Colonic mucosa (tissue), 4 donors: ENCODE measurements at regions not wholly inside any gene's neighbourhood (a gene's known extent, or its start where the extent isn't known, plus 50 kb on each side); places are given as distances from the start of the nearest gene placed in this dataset.

Experiments used
- DNase-seq: peaks from one replicate; pipeline ENCODE4 v3.0.0-alpha.2; 2020
- H3K27ac ChIP-seq: fragments of 200-600 bp; one replicate; pipeline ENCODE4 v1.8.0; 2021
- H3K27me3 ChIP-seq: fragments of 200-600 bp; one replicate; pipeline ENCODE4 v1.8.0; 2021
- H3K36me3 ChIP-seq: fragments of 200-600 bp; one replicate; pipeline ENCODE4 v1.8.0; 2021
- H3K4me1 ChIP-seq: fragments of 200-600 bp; one replicate; pipeline ENCODE4 v1.8.0; 2021; ENCODE audit warnings: mild to moderate bottlenecking
- H3K4me3 ChIP-seq: fragments of 200-600 bp; one replicate; pipeline ENCODE4 v1.8.0; 2021
- H3K9ac ChIP-seq, 2 donors: one replicate each; pipeline ENCODE4 v1.7.0; 2013; ENCODE audit warnings: control low read depth in 2 of 2, low read depth in 2 of 2, low read length in 2 of 2
- H3K9me3 ChIP-seq: fragments of 200-600 bp; one replicate; pipeline ENCODE4 v1.8.0; 2021
- intact Hi-C: fragments of 100-400 bp; cut with DNase I; formaldehyde crosslinking; loops from one replicate; pipeline ENCODE4 v1.14.1; 2022
- TF ChIP-seq, protein P1 (sequence below): fragments of 200-600 bp; IDR thresholded peaks from one replicate; pipeline ENCODE4 v1.8.0; 2022; ENCODE audit warnings: antibody characterized with exemption, mild to moderate bottlenecking
- donor health status: healthy.
- donor health status: DM: no; HTN: no; CAD: no.
- donor health status: DM: no; HTN: no; CAD: no.

DNA sequence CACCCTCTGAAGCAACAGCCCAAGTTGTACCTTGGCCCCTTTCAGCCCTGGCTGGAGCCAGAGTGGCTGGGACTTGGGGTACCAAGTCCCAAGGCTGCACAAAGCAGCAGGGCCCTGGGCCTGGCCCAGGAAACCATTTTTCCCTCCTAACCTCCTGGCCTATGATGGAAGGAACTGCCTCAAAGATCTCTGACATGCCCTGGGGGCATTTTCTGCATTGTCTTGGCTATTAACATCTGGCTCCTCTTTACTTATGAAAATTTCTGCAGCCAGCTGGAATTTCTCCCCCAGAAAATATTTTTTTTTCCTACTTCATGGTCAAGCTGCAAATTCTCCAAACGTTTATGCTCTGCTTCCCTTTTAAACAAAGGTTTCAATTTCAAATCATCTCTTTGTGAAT lies 269.4 kb upstream of the CDYL start:
- H3K9me3 ChIP-seq, result no peaks in the 10 kb centered on the region
- intact Hi-C loops, result no loop called here
- H3K4me3 ChIP-seq, result no peak overlapping the region
- H3K27ac ChIP-seq, result no peak overlapping the region
- TF ChIP-seq, protein P1, sequence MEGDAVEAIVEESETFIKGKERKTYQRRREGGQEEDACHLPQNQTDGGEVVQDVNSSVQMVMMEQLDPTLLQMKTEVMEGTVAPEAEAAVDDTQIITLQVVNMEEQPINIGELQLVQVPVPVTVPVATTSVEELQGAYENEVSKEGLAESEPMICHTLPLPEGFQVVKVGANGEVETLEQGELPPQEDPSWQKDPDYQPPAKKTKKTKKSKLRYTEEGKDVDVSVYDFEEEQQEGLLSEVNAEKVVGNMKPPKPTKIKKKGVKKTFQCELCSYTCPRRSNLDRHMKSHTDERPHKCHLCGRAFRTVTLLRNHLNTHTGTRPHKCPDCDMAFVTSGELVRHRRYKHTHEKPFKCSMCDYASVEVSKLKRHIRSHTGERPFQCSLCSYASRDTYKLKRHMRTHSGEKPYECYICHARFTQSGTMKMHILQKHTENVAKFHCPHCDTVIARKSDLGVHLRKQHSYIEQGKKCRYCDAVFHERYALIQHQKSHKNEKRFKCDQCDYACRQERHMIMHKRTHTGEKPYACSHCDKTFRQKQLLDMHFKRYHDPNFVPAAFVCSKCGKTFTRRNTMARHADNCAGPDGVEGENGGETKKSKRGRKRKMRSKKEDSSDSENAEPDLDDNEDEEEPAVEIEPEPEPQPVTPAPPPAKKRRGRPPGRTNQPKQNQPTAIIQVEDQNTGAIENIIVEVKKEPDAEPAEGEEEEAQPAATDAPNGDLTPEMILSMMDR, result no peak
- H3K9ac ChIP-seq, result no peak overlapping the region
- no peaks in the 10 kb centered on the region for H3K4me1 ChIP-seq
- H3K27me3 ChIP-seq, result no peaks in the 10 kb centered on the region
- no peaks in the 10 kb centered on the region for H3K36me3 ChIP-seq
- no peak for DNase-seq

DNA sequence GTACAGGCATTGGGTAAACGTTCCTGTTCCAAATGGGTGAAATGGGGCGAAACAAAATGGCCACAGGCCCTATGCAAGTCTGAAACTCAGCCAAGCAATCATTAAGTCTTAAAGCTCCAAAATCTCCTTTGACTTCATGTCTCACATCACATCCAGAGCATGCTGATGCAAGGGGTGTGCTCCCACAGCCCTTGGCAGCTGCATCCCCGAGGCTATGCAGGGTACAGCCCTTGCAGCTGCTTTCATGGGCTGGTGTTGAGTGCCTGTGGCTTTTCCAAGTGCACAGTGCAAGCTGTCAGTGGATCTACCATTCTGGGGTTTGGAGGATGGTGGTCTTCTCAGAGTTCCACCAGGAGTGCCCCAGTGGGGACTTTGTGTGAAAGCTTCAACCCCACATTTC lies 270.0 kb upstream of the CDYL start:
- no peaks in the 10 kb centered on the region for H3K4me1 ChIP-seq
- H3K36me3 ChIP-seq, result no peaks in the 10 kb centered on the region
- intact Hi-C loops, result no loop called here
- H3K9me3 ChIP-seq, result no peaks in the 10 kb centered on the region
- H3K9ac ChIP-seq, result no peak overlapping the region
- no peaks in the 10 kb centered on the region for H3K27me3 ChIP-seq
- TF ChIP-seq, protein P1, result no peak
- H3K27ac ChIP-seq, result no peak overlapping the region
- no peak overlapping the region for H3K4me3 ChIP-seq
- no peak for DNase-seq

DNA sequence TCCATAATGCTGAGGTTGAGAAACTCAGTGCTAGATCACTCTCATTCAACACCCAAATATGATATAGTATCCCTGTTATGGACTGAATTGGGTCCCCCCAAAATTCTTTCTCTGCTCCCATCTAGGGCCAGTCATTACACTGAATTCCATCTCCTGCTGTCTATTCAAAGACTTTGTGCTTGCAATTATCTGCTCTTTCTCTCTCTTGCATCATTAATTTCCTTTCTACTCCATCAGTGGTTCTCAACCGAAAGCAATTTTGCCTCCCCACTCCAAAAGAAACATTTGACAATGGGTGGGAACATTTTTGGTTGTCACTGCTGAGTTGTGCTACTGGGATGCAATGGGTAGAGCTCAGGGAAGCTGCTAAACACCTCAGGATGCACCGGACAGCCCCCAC lies 271.5 kb upstream of the CDYL start:
- H3K4me3 ChIP-seq, result no peak overlapping the region
- TF ChIP-seq, protein P1, result no peak
- intact Hi-C loops, result no loop called here
- H3K9ac ChIP-seq, result no peak overlapping the region
- H3K4me1 ChIP-seq, result no peaks in the 10 kb centered on the region
- H3K36me3 ChIP-seq, result no peaks in the 10 kb centered on the region
- no peak overlapping the region for H3K27ac ChIP-seq
- DNase-seq, result no peak
- H3K9me3 ChIP-seq, result no peaks in the 10 kb centered on the region
- no peaks in the 10 kb centered on the region for H3K27me3 ChIP-seq

DNA sequence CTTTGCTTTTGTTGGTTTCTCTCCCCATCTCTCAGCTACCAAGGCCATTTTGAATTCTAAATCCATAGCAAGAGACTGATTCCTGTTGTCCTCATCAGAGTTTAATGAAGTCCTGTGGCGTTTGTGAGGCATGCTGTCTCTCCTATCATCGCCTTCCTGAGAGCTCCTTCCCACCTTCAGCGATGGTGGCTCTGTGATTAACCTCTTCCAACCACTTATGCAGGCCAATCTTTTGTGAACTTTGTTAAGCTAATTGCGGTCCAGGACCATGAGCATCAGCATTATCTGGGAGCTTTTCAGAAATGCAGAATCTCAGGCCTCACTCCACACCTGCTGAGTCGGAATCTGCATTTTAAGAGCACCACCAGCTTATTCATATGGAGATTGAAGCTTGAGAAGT lies 272.5 kb upstream of the CDYL start:
- H3K9me3 ChIP-seq, result no peaks in the 10 kb centered on the region
- H3K36me3 ChIP-seq, result no peaks in the 10 kb centered on the region
- H3K9ac ChIP-seq, result no peak overlapping the region
- no peaks in the 10 kb centered on the region for H3K27me3 ChIP-seq
- no peak overlapping the region for H3K4me3 ChIP-seq
- TF ChIP-seq, protein P1, result no peak
- H3K27ac ChIP-seq, result no peak overlapping the region
- intact Hi-C loops, result no loop called here
- no peak for DNase-seq
- H3K4me1 ChIP-seq, result no peaks in the 10 kb centered on the region

DNA sequence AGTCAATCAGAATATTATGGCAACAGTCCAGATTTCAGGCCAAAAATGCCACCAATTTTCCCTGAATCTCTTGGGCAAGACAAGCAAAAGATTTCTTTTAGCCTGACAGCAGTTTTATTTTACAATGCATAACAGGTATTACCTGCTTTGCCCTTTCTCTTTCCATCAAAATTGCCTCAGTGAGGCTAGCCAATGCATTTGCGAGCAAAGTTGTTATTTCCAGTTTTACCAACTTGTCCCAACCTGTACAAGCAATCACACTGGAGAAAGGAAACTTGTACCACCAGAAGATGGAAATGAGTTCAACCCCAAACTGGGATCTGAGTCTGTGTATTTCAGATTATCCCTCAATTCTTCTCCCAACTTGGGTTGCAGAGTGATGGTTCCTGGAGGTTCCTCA lies 279.9 kb upstream of the CDYL start:
- intact Hi-C loops, result no loop called here
- DNase-seq, result no peak
- Histone ChIP-seq H3K9ac (no peak overlapping the region), H3K36me3 (no peaks in the 10 kb centered on the region), H3K4me1 (no peaks in the 10 kb centered on the region), H3K4me3 (no peak overlapping the region), H3K27me3 (no peaks in the 10 kb centered on the region), H3K9me3 (no peaks in the 10 kb centered on the region), H3K27ac (no peak overlapping the region)
- TF ChIP-seq, protein P1, result no peak
